Breast epithelium (tissue), 3 donors: ENCODE measurements at regions not wholly inside any gene's neighbourhood (a gene's known extent, or its start where the extent isn't known, plus 50 kb on each side); places are given as distances from the start of the nearest gene placed in this dataset.

Source experiments
- POLR2A ChIP-seq: fragments of 450-650 bp; IDR thresholded peaks from one replicate; pipeline ENCODE4 v1.6.1; 2016; ENCODE audit warnings: antibody characterized with exemption, mild to moderate bottlenecking, moderate library complexity
- TF ChIP-seq, protein P1 (sequence below), 3 donors: fragments of 450-650 bp; IDR thresholded peaks; one replicate each; pipeline ENCODE4 v1.5.1; 2016 to 2017; ENCODE audit warnings: antibody characterized with exemption in 3 of 3, mild to moderate bottlenecking in 3 of 3, moderate library complexity in 3 of 3

DNA sequence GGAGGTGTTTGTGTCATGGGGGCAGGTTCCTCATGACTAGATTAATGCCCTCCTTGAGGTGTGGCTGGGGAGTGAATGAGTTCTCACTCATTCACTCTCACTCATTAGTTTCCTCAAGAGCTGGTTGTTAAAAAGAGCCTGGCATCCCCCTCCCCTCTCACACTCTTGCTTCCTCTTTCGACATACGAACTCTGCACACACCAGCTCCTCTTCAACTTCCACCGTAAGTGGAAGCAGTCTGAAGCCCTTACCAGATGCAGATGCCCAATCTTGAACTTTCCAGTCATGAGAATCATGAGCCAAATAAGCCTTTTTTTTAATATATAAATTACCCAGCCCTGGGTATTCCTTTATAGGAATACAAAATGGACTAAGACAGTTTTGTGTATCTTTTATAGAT is 82.5 kb downstream of the SPRY4 start:
- no peak for TF ChIP-seq POLR2A
- TF ChIP-seq, protein P1, sequence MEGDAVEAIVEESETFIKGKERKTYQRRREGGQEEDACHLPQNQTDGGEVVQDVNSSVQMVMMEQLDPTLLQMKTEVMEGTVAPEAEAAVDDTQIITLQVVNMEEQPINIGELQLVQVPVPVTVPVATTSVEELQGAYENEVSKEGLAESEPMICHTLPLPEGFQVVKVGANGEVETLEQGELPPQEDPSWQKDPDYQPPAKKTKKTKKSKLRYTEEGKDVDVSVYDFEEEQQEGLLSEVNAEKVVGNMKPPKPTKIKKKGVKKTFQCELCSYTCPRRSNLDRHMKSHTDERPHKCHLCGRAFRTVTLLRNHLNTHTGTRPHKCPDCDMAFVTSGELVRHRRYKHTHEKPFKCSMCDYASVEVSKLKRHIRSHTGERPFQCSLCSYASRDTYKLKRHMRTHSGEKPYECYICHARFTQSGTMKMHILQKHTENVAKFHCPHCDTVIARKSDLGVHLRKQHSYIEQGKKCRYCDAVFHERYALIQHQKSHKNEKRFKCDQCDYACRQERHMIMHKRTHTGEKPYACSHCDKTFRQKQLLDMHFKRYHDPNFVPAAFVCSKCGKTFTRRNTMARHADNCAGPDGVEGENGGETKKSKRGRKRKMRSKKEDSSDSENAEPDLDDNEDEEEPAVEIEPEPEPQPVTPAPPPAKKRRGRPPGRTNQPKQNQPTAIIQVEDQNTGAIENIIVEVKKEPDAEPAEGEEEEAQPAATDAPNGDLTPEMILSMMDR (IDR thresholded peaks at IDR 0.05) = no peak
